Mesenteric fat pad (tissue), 1 donor: ENCODE measurements at regions not wholly inside any gene's neighbourhood (a gene's known extent, or its start where the extent isn't known, plus 50 kb on each side); places are given as distances from the start of the nearest gene placed in this dataset.
"Not testable (repeated sequence)": the region's sequence is repeated elsewhere in the genome, so short reads cannot be mapped to it uniquely, and the experiment has no call there.

Source experiments
- DNase-seq: peaks from one replicate; pipeline ENCODE4 v3.0.0-alpha.2; 2020; ENCODE audit warnings: low spot score
- donor health status: DM: yes; HTN: yes; CAD: no.

DNA sequence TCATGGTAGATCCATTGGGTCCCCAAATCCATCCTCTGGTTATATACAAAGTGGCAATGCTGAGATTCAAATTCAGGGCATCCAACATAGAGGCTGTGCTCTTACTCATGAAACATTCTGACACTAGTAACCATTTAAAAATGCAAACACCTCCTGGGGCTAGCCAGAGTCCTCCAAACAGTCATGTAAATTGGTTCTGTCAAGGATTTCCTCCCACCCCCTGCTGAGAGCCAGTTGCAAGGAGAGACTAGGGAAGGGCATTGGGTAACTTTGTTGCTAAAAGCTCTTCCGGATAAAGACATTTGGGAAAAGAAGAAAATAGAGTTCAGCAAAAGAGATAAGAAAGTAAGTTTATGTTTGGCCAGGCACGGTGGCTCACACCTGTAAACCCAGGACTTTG is 58.3 kb downstream of the ART5 start:
- not testable (repeated sequence) for DNase-seq

DNA sequence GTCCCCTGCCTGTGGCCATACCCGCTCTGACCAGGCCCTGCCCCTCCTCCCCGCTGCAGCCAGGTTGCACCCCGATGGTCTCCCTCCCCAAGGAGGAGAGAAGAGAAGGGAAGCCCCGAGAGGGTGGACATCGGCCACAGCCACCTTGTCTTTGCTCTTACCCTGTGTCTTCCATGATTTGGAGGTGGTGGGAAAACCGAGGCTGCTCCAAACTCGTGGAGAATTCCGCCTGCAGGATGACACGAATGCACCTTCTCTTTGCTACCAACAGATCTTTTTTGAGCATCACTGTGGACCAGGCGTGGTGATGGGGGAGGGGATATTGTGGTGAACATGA is 60.4 kb downstream of the ART5 start:
- DNase-seq = not testable (repeated sequence)

DNA sequence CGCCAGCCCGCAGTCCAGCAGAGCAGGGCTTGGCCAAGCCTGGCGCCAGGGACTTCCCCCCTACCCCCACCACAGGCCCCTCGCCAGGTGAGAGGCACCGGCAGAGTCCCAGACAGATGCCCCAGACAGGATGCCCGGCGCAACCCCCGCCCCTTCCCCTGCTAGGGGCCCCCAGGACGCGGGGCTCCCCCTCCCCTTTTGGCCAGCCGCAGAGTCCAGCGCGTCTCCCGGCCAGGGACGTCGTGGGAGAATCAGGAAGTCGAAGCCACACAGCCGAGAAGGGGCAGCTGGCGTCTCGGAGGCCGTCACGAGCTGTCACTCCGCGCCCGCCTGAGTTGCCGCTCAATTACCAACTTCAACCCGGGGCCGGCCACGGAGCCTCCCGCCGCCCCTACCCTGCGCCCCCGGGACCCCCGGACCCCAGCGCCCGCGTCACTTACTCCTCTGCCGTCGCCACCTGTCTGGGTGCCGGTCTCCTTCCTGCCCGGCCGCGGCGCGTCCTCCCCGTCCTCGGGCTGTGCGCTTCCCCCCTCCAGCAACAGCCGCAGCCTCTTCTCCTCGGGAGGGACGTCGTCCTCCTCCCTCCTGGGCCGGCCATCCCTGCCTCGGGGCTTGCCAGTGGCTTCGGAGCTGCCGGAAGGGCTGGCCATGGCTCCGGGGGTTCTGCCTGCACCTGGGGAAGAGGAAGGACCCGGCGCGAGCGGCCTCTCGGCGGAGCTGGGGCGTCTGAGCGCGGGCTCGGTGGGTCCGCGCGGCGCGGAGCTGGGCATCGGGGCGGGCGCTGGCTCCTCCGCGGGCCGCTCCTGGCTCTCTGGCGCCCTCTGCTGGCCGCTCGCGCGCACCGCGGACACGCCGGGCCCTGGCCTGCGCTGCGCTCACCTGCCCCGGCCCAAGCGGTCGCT is 61.1 kb downstream of the ART5 start:
- not testable (repeated sequence) for DNase-seq

DNA sequence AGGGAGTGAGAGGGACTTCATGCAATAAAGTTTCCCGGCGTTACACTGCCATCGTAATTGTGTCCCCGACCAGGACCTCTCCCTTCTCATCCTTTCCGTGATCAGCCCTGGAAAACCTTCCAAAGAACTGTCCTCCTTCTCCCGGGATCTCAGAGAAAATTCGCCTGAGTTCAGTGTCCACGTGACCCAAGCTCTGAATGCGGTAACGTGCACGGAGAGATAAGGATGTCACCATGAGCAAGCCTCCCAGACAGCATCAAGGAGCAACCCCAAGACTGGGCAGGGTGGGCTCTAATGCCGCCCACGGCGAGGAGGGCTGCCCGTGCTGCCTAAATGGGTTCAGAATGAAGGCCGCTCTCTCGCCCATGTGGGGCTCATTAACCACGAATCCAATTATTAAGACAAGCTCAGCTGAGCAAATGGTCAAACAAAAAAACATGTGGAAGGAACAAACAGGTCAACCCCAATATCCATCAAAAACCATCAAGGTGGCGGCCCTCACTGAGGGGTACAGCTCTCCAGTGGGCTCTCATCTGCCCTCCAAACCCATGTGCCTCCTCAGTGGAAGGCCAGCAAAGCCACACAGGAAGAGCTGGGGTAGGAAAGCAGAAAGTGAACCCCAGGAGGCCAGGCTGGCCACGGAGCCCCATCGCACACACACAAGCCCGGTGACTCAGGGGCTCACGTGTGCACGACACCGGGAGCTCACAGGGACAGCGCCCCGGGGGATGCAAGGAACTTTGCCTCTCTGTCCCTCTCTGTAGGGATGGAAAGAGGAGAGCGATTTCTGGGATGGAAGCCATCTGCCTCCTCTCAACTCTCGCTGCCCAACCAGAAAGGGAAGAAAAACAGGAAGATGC is 62.0 kb downstream of the ART5 start:
- not testable (repeated sequence) for DNase-seq

DNA sequence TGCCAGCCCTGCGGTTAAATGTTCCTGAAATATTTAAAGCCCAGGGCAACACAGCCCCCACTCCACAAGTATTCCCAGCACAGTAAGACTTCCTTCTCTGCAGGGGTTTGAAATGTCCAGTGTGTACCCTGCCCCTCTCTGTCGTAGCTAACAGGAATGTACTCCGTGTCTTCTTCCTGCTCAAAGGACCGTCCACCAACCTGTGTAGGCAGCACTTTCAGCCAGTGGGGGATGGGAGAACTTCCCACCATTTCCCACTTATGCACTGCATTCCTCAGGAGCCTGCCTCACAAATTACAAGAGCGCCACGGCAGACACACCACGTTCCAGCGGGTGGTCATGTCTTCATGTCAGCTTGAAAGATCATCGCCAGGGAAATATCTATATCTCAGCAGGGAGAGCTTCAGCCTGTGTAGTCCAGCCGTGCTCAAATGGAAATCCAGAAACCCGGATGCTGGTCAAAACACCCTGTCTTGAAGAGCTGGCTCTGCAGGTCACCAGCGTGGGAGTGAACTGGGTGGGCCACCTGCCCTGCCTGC is 65.7 kb downstream of the ART5 start:
- DNase-seq = not testable (repeated sequence)

DNA sequence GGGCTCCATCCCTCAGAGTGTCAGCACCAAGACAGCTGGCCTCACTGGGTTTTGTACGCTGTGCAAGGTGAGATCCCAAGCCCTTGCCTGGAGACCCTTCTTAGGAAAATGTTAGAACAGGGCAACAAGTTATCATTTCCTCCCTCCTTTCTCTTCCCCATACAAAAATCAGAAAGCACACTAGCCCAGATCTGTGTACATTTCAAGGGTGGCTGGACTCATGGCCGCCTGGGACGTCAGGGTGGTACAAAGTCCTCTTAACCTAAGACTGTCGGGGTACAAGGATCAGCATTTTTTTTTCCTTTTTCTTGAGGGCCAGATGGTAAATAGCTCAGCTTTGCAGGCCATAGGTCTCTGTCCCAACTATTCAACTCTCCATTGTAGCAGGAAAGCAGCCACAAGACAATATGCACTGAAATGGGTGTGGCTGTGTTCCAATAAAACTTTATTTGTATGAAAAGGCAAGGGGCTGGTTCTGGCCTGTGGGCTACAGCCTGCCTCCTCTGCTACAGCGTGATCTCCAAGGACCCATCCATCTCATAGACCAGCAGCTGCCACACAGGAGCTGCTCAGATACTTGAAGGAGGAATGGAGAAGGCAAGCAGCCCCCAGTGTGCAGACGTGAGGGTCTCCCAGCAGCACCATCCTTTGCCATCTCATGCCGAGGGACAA is 68.7 kb downstream of the ART5 start:
- DNase-seq = not testable (repeated sequence)

DNA sequence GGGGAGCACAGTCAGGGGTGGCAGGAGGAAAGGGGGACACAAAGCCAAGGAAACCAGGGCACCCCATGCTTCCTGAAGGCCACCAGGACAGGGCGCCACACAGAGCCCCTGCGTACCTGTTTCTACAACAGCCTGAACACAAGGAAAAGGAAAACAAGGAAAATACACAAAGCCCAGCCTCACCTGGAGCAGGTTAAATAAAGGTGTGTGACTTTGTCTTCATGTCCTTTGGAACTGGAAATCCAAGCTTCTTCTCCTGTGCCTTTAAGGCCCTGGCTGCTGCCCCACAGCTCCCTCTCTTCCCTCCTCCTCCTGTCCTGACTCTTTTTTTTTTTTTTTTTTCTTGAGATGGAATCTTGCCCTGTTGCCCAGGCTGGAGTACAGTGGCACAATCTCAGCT is 70.0 kb downstream of the ART5 start:
- not testable (repeated sequence) for DNase-seq

DNA sequence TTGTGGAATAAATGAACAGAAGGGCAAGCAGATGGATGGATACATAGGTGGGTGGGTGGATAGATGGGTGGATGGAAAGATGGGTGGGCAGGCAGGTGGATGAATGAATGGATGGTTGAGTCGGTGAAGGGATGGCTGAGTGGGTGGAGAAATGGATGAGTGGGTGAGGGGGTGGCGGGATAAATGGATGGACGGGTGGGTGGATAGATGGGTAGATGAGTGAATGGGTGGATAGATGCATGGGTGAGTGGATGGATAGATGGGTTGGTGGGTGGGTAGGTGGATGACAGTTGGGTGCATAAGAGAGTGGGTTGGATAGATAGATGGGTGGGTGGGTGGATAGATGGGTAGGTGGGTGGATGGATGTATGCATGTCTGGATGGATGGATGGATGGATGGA is 76.0 kb downstream of the ART5 start:
- DNase-seq = peak; percentile 8

DNA sequence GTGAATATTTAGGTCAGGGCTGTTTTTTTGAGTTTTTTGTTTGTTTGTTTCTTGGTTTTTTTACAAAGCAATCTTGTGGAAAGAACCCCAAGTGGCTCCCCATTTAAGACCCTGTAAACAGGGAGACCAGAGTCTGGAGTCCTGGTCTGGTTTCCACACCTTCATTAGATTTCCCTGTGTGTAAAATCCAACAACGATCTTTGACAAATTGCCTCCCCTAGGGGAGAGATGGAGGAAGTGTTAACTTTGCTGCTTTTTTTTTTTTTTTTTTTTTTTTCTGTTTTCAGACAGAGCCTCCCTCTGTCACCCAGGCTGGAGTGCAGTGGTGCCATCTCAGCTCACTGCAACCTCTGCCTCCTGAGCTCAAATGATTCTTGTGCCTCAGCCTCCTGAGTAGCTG is 77.4 kb downstream of the ART5 start:
- not testable (repeated sequence) for DNase-seq

DNA sequence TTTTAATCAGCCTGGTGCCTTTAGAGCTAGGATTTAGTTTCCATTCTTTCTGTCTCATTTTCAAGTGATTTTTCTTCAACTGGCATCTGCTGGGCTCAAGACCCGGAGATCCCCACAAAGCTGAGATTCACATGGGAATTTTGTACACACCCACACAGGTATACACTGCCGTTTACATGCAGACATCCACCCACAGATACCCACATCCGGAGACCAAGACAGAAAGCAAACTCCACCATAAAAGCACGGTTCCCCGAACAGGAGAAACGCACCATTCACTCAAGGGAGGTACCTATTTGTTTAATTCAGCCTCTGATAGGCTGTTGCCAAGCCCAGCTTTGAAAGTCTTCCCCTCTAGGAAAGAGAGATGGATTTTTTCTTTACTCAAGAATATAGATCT is 87.2 kb downstream of the ART5 start:
- DNase-seq = not testable (repeated sequence)

DNA sequence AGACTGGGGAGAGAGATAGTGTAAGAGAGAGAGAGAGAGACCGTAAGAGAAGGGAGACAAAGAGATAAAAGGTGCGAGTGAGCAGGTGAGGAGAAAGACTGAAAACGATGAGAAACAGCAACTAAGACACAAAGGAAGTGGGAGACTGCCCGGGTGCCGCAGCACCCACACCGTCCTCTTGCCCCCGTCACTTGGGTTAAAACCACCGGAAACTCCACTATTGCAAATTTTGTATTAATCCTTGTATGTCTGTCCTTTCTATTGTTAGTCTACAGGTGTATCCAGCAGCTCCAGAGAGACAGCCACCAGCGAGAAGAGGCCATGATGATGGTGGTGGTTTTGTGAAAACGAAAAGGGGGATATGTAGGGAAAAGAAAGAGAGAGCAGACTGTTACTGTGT is 96.8 kb downstream of the ART5 start:
- DNase-seq = not testable (repeated sequence)

DNA sequence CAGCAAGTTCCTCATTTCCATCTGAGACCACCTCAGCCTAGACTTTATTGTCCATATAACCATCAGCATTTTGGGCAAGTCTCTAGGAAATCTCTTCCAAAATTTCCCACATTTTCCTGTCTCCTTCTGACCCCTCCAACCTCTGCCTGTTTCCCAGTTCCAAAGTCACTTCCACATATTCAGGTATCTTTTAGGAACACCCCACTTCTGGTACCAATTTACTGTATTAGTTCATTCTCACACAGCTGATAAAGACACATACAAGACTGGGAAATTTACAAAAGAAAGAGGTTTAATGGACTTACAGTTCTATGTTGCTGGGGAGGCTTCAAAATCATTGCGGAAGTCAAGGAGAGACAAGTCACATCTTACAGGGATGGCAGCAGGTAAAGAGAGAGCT is 103.6 kb downstream of the ART5 start:
- DNase-seq = not testable (repeated sequence)

DNA sequence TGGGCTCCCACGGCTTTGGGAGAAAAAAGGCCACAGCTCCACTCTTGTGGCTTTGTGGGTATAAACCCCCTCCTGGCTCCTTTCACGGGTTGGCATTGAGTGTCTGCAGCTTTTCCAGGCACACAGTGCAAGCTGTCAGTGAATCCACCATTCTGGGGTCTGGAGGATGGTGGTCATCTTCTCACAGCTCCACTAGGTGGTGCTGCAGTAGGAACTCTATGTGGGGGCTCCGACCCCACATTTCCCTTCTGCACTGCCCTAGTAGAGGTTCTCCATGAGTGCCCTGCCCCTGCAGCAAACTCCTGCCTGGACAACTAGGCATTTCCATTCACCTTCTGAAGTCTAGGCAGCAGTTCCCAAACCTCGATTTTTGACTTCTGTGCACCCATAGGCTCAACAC is 104.5 kb downstream of the ART5 start:
- DNase-seq = not testable (repeated sequence)

DNA sequence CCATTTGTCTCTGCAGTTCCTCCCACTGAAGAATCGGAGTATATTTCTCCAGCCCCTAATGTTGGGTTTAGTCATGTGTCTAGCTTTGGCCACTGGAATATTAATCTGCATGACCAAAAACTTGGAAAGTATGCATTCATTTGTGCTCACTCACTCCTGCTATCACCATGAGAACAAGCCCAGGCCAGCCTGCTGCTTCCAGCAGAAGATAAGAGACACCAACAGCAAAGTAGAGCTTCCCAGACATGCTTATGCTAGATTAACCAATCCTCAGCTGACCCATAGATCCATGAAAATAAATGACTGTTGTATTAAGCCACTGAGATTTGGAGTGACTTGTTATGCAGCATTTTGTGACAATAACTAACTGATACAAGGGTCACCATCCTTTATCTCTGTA is 108.8 kb downstream of the ART5 start:
- not testable (repeated sequence) for DNase-seq

DNA sequence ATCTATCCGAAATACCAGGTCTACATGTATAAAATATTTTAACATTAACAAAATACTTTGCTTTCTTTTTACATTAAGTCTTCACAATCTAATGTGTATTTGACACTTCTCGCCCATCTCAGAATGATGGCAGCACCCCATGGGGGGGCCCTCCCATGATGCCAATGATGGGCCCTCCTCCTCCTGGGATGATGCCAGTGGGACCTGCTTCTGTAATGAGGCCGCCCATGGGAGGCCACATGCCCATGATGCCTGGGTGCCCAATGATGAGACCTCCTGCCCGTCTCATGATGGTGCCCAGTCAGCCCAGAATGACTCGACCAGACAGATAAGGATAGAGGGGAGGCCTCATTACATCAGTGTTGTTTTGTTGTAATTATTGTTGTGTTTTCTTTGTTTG is 110.5 kb downstream of the ART5 start:
- not testable (repeated sequence) for DNase-seq

DNA sequence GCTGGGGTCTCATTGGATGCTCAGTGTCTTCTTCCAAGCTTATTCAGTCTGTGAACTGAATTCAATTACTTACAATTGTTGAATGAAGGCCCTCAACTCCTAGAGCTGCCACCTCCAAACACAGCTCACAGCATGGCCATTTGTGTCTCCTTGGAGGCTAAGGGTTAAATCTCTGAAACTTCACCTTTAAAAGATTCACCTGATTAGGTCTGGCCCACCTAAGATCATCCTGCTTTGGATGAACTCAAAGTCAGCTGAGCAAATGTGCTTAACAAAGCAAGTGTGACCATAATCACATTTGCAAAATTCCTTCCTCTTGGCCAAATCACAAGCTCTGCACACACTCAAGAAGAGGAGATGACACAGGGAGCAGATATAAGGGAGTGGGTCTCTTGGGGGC is 118.2 kb downstream of the ART5 start:
- DNase-seq = not testable (repeated sequence)

DNA sequence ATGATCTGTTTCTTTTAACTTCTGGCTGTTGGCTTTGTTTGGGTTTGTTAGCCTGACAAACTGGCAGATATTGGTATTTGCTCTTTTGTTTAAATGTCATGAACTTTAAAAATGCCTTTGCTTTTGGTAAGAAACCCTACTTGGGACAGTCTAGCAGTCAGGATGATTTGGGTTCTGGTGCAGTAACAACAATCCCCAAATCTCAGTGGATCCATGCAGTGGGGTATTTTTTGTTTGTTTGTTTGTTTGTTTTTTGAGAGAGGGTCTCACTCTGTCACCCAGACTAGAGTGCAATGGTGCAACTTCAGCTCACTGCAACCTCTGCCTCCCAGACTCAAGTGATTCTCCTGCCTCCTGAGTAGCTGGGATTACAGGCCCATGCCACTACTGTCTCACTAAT is 120.9 kb downstream of the ART5 start:
- DNase-seq = not testable (repeated sequence)

DNA sequence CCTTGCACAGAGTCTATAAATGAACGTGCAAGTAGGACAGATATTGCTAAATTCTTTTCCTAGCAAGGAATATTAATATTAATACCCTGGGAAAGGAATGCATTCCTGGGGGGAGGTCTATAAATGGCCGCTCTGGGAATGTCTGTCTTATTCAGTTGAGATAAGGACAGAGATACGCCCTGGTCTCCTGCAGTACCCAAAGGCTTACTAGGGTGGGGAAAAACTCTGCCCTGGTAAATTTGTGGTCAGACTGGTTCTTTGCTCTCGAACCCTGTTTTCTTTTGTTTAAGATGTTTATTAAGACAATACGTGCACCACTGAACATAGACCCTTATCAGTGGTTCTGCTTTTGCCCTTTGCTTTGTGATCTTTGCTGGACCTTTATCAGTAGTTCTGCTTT is 122.0 kb downstream of the ART5 start:
- not testable (repeated sequence) for DNase-seq

DNA sequence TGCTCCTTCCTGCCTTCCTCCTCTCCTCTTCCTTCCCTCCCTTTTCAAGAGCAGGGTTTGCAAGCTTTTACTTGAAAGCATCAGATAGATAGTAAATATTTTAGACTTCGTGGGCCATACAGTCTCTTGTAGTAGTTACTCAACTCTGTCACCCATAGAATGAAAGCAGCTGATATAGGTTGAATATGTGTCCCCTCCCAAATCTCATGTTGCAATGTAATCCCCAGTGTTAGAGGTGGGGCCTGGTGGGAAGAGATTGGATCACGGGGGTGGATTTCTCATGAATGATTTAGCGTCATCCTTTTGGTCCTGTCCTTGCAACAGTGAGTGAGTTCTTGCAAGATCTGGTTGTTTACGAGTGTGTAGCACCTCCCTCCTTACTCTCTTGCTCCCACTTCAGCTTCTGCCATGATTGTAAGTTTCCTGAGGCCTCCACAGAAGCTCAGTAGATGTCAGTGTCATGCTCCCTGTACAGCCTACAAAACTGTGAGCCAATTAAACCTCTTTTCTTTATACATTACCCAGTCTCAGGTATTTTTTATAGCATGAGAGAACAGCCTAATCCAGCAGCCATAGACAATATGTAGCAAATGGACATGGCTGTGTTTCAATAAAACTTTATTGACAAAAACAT is 124.7 kb downstream of the ART5 start:
- DNase-seq = not testable (repeated sequence)

DNA sequence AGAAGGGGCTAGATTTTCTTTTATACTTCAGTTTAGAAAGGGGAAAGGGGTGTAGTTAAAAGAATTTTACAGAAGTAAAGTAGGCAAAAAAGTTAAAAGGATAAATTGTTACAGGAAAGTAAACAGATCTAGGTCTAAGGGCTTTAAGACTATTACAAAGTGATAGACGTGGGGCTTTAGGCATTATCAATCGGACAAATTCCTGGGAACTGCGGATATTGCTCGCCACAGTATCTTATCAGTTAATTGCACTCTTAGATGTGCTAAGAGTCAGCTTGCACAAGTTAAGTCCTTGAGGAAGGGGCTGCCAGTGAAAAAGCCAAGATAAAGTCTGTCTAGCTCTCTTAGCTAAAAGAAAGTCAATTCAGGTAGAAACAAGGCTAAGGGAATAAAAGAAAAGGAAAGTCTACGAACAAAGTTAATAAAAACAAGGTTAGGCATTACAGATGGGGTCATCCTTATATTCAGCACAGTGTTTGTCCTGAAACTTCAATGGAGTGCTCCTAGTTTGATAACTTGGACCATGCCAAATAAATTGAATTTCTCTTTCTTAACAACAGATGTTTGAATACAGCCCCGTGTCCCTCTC is 125.4 kb downstream of the ART5 start:
- DNase-seq = not testable (repeated sequence)
